ENCODE measurements at regions not wholly inside any gene's neighbourhood (a gene's known extent, or its start where the extent isn't known, plus 50 kb on each side); places are given as distances from the start of the nearest gene placed in this dataset.
A peak's percentile ranks its signal among the peaks of the same experiment; 100 is the strongest.

DNA sequence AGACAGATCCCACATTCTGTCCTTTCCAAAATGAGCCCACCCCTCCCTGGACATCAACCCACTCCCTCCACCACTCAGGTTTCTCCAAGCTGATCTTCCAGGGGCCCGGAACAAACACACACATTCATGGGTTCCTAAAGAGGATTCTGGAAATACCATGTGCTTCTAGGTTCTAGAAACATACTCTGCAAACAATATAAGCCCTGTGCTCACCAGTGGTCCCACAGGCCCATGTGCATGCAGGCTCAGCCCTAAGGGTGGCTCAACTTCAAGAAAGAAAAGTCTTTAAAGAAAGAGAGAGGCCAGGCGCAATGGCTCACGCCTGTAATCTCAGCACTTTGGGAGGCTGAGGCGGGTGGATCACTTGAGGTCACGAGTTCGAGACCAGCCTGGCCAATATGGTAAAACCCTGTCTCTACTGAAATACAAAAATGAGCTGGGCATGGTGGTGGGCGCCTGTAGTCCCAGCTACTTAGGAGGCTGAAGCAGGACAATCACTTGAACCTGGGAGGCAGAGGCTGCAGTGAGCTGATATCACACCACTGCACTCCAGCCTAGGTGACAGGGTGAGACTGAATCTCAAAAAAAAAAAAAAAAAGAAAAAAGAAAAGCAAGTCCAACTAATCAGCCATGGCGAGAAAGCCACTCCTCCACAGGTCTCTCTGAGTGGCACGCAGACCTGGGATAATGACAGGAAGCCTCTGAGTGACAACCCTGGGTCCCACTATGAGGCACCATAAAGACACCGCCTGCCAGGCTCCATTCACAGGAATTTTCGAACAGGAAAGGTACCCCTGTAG is 59.5 kb upstream of the PNMA1 start:
- H3K27ac ChIP-seq: no peak overlapping the region
- TF ChIP-seq, protein P1, sequence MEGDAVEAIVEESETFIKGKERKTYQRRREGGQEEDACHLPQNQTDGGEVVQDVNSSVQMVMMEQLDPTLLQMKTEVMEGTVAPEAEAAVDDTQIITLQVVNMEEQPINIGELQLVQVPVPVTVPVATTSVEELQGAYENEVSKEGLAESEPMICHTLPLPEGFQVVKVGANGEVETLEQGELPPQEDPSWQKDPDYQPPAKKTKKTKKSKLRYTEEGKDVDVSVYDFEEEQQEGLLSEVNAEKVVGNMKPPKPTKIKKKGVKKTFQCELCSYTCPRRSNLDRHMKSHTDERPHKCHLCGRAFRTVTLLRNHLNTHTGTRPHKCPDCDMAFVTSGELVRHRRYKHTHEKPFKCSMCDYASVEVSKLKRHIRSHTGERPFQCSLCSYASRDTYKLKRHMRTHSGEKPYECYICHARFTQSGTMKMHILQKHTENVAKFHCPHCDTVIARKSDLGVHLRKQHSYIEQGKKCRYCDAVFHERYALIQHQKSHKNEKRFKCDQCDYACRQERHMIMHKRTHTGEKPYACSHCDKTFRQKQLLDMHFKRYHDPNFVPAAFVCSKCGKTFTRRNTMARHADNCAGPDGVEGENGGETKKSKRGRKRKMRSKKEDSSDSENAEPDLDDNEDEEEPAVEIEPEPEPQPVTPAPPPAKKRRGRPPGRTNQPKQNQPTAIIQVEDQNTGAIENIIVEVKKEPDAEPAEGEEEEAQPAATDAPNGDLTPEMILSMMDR (conservative IDR thresholded peaks at IDR 0.05): no peak

DNA sequence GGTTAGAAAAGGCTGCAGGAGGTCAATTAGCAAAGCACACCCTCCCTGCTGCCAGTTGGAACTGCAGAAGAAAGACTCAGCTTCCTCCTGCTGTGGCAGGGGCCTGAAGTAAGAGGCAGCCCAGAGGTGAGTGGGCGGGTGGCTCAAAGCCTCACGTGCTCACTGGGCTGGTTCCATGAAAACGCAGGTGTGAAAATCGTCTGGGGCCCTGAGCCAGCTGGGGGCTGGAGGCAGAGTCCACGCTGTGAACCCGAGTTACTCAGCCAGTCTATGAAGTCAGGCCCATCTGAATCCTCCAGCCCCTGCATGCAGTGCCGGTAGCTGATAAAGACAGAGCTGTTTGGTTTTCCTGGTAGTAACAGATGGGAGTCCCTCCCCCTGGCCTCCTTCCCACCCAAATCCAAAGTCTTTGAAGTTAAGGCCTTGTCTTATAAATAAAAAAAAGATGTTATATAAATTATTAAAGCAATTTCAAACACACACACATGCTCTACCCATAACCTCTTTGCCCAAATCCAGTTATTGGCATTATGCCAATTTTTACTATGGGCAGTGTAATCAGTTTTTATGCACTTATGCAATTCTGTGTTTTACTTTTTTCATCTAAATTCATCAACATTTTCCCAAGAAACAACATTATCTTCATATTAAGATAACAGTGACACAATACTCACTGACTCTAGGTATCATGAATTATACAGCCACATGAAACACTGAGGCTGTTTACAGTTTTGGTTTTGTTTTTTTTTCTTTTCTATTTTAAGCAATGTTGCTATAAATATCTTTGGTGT is 57.9 kb upstream of the PNMA1 start:
- H3K27ac ChIP-seq: peak overlapping the region; percentile 62
- TF ChIP-seq, protein P1 (conservative IDR thresholded peaks at IDR 0.05): no peak

DNA sequence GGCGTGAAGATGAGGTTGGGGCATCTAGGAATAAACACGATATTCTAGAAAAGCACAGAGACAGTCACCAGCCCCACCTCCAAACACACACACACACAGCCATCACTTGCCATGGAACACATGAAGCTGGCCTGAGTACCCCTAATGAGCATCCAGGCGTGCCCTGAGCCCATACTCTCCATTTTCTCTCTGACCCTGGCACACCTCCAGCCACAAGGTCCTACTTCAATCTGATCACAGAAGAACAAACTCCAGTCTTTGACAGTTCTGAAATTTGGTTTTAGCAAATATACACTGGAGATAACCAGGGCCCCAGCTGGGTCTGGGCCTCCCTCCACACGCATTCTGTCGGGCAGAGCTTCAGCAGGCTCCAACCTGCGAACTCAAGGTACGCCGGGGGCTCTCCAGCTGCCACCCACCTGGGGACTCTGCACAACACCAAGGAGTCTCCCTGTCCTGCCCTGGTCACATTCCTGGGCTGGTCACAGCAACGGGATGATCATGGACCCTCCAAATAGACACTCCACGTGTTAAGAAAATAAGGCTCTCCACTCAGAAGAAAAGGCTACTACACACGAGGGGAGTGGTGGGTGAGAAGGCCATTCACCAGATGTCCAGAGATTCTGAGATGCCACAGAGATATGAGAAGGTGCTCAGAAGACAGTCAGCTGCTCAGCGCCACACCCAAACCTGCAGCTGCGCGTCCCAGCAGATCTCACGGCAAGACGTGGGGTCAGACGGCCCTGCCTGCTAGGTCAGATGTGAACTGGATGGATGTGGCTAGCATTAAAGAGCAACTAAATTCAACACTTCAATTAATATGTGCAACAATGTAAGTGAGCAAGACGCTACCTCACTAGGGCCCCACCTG is 57.0 kb upstream of the PNMA1 start:
- TF ChIP-seq, protein P1 (conservative IDR thresholded peaks at IDR 0.05): no peak
- H3K27ac ChIP-seq: peak overlapping the region; percentile 62

DNA sequence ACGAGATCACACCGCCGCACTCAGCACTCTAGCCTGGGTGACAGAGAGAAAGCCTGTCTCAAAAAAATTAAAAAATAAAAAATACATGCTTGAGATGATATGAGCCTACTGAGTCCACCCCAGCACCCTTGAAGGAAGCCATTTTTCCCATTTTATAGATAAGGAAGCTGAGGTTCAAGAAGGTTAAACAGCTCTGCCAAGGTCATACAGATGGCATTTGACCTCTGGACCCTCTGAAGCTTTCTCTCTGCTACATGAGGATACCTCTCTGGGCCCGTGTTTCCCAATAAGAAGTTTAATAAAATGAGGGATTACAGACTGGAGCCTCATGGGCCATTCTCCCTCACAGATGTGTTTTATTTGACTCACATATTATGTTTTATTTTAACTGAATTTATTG is 53.9 kb upstream of the PNMA1 start:
- TF ChIP-seq, protein P1 (conservative IDR thresholded peaks at IDR 0.05): no peak
- H3K27ac ChIP-seq: no peak overlapping the region

DNA sequence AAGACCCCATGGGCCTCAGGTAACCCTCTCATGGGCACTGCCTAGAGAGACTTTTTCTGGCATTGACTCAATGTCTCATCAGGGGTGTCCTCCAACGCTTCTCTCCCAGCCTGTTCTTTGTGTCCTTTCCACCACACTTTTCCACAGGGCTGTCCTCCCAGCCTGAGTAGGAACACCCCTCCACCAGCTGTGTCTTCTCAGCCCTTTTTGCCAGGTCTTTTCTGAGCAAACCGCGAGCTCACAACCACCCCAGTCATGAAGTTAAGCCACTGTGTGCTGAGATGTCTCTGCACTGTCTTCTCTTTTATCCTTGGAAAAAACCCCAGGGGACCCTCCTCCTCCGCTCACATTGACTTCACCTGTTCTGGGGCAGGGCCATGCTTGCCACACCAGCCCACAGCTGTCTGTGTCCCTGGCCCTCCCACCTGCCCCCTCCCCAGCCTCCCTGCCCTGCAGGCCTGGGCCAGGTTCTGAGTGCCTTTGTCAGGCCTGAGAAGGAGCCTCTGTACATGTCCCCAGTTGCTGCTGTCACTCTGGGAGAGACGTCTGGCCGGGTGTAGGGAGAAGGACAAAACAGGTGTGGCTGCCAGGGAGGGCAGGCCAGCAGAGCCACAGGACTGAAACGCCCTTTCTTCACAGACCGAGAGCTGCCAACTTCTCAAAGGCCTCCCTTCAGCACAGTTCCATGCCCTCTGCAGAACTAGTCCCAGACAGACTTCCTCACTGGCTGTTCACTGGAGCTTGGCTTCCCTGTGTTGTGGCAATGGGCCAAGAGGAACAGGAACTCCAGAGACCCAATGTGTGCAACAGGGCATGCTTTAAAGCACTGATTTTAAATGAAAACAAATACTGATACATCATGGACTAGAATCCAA is 50.5 kb upstream of the PNMA1 start:
- peak overlapping the region; percentile 97 for H3K27ac ChIP-seq
- TF ChIP-seq, protein P1 (conservative IDR thresholded peaks at IDR 0.05): no peak
